ENCODE measurements at regions not wholly inside any gene's neighbourhood (a gene's known extent, or its start where the extent isn't known, plus 50 kb on each side); places are given as distances from the start of the nearest gene placed in this dataset.

DNA sequence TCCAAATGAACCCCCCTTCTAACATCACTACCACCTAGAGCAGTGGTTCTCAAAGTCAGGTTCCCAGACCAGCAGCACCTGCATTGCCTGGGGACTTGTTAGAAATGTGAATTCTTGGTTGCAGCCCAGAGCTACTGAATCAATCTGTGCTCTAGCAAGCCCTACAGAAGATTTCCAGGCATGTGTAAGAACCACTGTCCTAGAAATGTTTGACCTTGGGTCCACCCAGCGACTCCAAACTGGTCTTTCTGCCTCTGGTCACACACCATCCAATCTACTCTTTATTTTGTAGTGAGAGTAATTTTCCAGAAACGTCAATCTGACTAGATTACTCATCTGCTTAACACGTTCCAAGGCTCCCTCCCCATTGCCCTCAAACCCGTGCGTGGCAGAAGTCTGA, 169.9 kb downstream of the HAPSTR1 start:
- TF ChIP-seq CTCF (IDR thresholded peaks at IDR 0.05; ENCODE audit: unreplicated experiment): no peak
- no peak overlapping the region for H3K4me3 Mint-ChIP-seq (ENCODE audit: low read depth)
- peaks cover 5% of the 10 kb centered on the region for H3K27me3 Mint-ChIP-seq
- H3K9me3 Mint-ChIP-seq (ENCODE audit: low read depth): peaks cover 2% of the 10 kb centered on the region
- H3K4me1 Mint-ChIP-seq (ENCODE audit: low read depth): peaks cover 6% of the 10 kb centered on the region
- DNase-seq (ENCODE audit: low spot score, unreplicated experiment): no peak
- H3K36me3 Mint-ChIP-seq (ENCODE audit: insufficient read depth): no peaks in the 10 kb centered on the region
- H3K27ac Mint-ChIP-seq: no peak overlapping the region

GRCh38 chr16:9262941-9263715, 171.7 kb downstream of the HAPSTR1 start:
- Mint-ChIP-seq H3K36me3 (ENCODE audit: insufficient read depth) (no peaks in the 10 kb centered on the region), H3K27me3 (peaks cover 11% of the 10 kb centered on the region), H3K9me3 (ENCODE audit: low read depth) (peaks cover 4% of the 10 kb centered on the region), H3K27ac (no peak overlapping the region), H3K4me3 (ENCODE audit: low read depth) (no peak overlapping the region), H3K4me1 (ENCODE audit: low read depth) (peaks cover 6% of the 10 kb centered on the region)
- DNase-seq (ENCODE audit: low spot score, unreplicated experiment): no peak
- no peak for TF ChIP-seq CTCF (IDR thresholded peaks at IDR 0.05; ENCODE audit: unreplicated experiment)

- H3K4me3 Mint-ChIP-seq (ENCODE audit: low read depth): no peak overlapping the region
- peaks cover 14% of the 10 kb centered on the region for H3K27me3 Mint-ChIP-seq
- TF ChIP-seq CTCF (IDR thresholded peaks at IDR 0.05; ENCODE audit: unreplicated experiment): no peak
- peaks cover 4% of the 10 kb centered on the region for H3K9me3 Mint-ChIP-seq (ENCODE audit: low read depth)
- H3K36me3 Mint-ChIP-seq (ENCODE audit: insufficient read depth): no peaks in the 10 kb centered on the region
- no peak for DNase-seq (ENCODE audit: low spot score, unreplicated experiment)
- no peak overlapping the region for H3K27ac Mint-ChIP-seq
- H3K4me1 Mint-ChIP-seq (ENCODE audit: low read depth): peaks cover 6% of the 10 kb centered on the region
Measured at GRCh38 chr16:9264067-9264466, 172.6 kb downstream of the HAPSTR1 start.

DNA sequence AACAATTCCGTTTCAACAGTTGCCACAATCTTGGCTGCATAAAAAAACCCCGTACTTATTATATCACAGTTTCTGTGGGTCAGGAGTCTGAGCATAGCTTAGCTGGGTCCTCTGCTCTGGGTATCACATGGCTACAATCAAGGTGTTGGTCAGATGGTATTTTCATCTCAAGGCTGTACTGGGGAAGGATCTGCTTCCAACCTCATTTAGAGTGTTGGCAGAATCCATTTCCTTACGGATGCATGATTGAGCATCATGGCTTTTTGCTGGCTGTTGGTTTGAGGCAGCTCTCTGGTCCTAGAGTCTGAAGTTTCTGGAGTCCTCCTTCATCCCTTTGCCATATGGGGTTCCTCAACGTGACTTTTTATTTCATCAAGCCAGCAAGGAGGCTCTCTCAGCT, 177.0 kb downstream of the HAPSTR1 start:
- no peak for TF ChIP-seq CTCF (IDR thresholded peaks at IDR 0.05; ENCODE audit: unreplicated experiment)
- Mint-ChIP-seq H3K9me3 (ENCODE audit: low read depth) (peaks cover 13% of the 10 kb centered on the region), H3K4me3 (ENCODE audit: low read depth) (no peak overlapping the region), H3K36me3 (ENCODE audit: insufficient read depth) (no peaks in the 10 kb centered on the region), H3K27me3 (peaks cover 17% of the 10 kb centered on the region), H3K4me1 (ENCODE audit: low read depth) (no peaks in the 10 kb centered on the region), H3K27ac (no peak overlapping the region)
- no peak for DNase-seq (ENCODE audit: low spot score, unreplicated experiment)

GRCh38 chr16:9270424-9270823, 179.0 kb downstream of the HAPSTR1 start:
- TF ChIP-seq CTCF (IDR thresholded peaks at IDR 0.05; ENCODE audit: unreplicated experiment): no peak
- DNase-seq (ENCODE audit: low spot score, unreplicated experiment): no peak
- Mint-ChIP-seq H3K4me1 (ENCODE audit: low read depth) (no peaks in the 10 kb centered on the region), H3K36me3 (ENCODE audit: insufficient read depth) (no peaks in the 10 kb centered on the region), H3K4me3 (ENCODE audit: low read depth) (no peak overlapping the region), H3K9me3 (ENCODE audit: low read depth) (peaks cover 13% of the 10 kb centered on the region), H3K27me3 (peaks cover 20% of the 10 kb centered on the region), H3K27ac (no peak overlapping the region)
